ENCODE measurements at regions not wholly inside any gene's neighbourhood (a gene's known extent, or its start where the extent isn't known, plus 50 kb on each side); places are given as distances from the start of the nearest gene placed in this dataset.

DNA sequence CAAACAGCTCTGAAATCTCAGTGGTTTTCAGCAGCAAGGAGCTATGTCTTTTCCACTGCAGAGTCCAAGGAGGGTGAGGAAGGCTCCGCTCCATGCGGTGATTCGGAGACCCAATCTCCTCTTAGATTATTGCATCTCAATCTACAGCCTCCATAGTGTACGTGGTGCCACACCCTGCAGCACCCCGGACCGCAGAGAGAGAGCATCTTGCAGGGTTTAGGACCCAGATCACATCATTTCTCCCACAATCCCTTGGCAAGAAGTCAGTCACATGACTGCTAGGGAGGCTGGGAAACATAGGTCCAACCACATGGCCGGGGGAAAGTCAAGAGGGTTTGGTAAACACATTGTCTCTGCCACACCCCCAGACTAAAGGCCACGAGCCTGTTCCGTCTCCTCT is 209.4 kb upstream of the TMEM132C start:
- Mint-ChIP-seq H3K9me3 (peaks cover 0 to 2% (median 0%) of the 10 kb centered on the region in 3 donors), H3K4me3 (no peak overlapping the region), H3K36me3 (no peaks in the 10 kb centered on the region), H3K27ac (no peak overlapping the region), H3K27me3 (no peaks in the 10 kb centered on the region), H3K4me1 (no peaks in the 10 kb centered on the region)

DNA sequence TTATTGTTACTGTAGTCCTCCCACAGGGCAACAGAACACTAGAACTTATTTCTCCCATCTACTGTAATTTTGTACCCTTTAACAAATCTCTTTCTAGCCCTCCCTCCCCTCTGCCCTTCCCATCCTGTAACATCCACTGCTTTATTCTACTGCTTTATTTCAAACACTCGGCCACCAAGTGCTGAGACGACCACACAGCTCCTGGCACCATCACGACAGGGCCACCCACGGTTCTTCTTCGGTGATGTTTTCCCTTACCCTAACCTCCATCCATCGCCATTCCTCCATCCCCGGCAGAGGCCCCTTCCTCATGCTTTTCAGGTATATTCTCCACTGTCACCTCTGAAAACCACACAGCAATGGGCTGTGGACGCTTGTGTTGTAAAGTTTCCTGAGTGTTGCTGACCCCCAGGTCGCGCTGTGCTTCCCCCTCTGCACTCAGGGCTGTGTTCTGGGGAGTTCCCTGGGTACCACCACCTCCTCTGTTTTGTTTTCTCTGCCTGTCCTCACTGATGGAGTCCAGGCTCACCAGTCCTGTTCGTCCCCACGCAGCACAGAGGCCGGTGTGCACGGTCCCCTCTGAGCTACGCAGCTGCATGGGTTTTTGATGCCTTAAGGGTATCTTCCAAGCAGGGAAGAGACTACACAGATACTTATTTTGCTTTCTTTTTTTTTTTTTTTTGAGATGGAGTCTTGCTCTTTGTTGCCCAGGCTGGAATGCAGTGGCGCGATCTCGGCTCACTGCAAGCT is 207.2 kb upstream of the TMEM132C start:
- Mint-ChIP-seq H3K4me1 (no peaks in the 10 kb centered on the region), H3K9me3 (peaks cover 0 to 6% (median 0%) of the 10 kb centered on the region in 3 donors), H3K4me3 (no peak overlapping the region), H3K27me3 (no peaks in the 10 kb centered on the region), H3K27ac (no peak overlapping the region), H3K36me3 (no peaks in the 10 kb centered on the region)

DNA sequence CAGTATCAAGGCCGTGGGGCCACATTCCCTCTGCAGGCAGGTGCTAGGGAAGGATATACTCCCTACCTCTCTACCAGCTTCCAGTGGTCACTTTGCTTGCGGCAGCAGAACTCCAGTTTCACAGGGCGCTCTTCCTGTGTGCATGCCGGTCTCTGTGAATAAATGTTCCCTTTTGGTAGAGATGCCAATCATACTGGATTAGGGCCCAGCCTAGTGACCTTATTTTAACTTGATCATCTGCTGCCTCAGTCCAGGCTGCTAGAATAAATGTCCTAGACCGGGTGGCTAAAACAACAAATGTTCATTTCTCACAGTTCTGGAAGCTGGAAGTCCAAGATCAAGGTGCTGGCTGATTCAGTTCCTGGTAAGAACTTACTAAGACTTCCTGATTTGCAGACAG is 198.8 kb upstream of the TMEM132C start:
- H3K4me3 Mint-ChIP-seq: no peak overlapping the region
- H3K36me3 Mint-ChIP-seq: no peaks in the 10 kb centered on the region
- peaks cover 0 to 9% (median 7%) of the 10 kb centered on the region in 3 donors for H3K9me3 Mint-ChIP-seq
- no peaks in the 10 kb centered on the region for H3K27me3 Mint-ChIP-seq
- H3K27ac Mint-ChIP-seq: no peak overlapping the region
- peaks cover 0 to under 1% (median 0%) of the 10 kb centered on the region in 3 donors for H3K4me1 Mint-ChIP-seq

DNA sequence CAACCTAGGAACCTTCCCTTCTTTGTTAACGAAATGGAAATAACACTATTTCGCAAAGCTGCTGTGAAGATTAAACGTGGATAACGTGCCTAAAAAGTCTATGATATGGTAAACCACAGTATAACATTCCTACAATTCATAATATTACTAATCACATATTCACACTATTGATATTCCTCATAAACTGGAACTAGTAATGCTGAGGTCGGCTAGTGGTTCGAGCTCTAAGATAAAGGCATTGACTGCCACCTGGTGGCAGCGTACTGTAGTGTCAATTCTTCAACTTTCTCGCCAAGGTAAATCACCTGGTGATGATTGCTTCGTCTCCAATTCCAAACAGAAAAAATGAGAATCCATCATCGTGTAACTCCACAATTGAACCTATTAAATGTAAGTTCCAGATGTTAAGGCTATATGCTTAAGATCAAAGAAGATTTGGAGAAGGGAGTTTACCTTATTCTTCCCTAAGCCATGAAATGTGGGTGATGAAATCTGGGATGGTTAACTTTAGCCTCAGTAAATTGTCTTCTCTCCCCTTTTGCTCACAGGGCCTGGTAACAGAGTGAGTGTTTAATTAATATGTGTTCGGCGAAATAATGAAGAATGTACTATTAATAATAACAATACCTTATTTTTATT is 197.5 kb upstream of the TMEM132C start:
- Mint-ChIP-seq H3K27ac (no peak overlapping the region), H3K4me1 (peaks cover 0 to 2% (median 0%) of the 10 kb centered on the region in 3 donors), H3K36me3 (no peaks in the 10 kb centered on the region), H3K9me3 (peaks cover 0 to 9% (median 3%) of the 10 kb centered on the region in 3 donors), H3K4me3 (no peak overlapping the region), H3K27me3 (no peaks in the 10 kb centered on the region)

DNA sequence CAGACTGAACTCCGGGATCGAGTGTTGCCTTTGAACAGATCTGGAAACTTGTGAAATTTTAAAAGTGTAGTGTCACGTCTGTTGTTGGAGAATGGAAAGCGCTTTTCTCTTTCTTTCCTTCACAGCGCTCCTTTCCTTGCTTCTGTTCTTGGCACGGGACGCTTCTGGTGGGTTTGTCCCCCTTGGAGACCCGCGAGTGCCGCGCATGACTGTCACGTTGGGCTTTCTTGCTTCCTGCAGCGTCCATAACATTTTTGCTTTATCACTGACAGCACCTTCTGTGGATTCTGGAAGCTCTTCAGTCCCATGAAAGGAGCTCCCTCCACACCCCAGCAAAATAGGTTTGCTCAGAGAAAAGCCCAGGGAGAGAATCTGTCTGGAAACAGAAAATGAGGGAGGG is 193.0 kb upstream of the TMEM132C start:
- Mint-ChIP-seq H3K36me3 (no peaks in the 10 kb centered on the region), H3K27ac (no peak overlapping the region), H3K27me3 (peaks cover 1% of the 10 kb centered on the region), H3K4me1 (peaks cover 0 to 2% (median 0%) of the 10 kb centered on the region in 3 donors), H3K4me3 (no peak overlapping the region), H3K9me3 (peaks cover 0 to 18% (median 4%) of the 10 kb centered on the region in 3 donors)

DNA sequence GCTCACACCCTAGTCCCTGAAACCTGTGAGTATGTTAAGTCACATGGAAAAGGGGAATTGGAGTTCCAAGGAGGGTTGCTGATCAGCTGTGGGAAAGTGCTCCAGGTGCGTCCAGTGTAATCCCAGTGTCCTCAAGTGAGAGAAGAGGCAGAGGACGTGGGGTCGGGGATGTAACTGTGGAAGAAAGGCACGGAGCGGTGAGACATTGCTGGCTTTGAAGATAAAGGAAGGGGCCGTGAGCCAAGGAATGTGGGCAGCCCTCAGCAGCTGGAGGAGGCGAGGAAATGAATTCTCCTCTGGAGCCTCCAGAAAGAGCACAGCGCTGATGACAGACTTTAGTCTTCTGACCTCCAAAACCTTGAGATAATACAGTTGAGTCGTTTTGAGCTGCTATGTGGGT is 191.6 kb upstream of the TMEM132C start:
- Mint-ChIP-seq H3K36me3 (no peaks in the 10 kb centered on the region), H3K4me3 (no peak overlapping the region), H3K9me3 (peaks cover 0 to 10% (median 4%) of the 10 kb centered on the region in 3 donors), H3K27me3 (peaks cover 1% of the 10 kb centered on the region), H3K4me1 (peaks cover 0 to 2% (median 0%) of the 10 kb centered on the region in 3 donors), H3K27ac (no peak overlapping the region)

DNA sequence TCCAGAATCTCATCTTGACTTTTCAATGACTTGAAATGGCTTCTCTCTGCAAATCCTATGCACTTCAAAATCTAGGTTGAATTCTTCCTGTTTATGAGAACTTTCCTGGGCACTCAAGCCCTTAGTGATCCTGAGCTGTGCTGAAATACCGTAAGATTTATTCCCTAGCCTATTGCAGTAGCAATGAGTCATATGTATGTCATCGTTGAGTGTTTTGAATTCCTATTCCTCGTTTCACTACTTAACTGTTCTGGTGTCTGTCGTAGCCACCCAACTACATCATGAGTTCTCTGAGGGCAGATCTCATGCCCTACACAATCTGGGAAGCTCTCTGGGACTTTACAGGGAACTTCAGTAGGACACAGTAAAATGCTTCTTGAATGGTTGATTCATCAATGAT is 190.8 kb upstream of the TMEM132C start:
- Mint-ChIP-seq H3K4me1 (peaks cover 0 to 2% (median 0%) of the 10 kb centered on the region in 3 donors), H3K4me3 (no peak overlapping the region), H3K9me3 (peaks cover 0 to 10% (median 4%) of the 10 kb centered on the region in 3 donors), H3K36me3 (no peaks in the 10 kb centered on the region), H3K27me3 (peaks cover 1% of the 10 kb centered on the region), H3K27ac (no peak overlapping the region)

DNA sequence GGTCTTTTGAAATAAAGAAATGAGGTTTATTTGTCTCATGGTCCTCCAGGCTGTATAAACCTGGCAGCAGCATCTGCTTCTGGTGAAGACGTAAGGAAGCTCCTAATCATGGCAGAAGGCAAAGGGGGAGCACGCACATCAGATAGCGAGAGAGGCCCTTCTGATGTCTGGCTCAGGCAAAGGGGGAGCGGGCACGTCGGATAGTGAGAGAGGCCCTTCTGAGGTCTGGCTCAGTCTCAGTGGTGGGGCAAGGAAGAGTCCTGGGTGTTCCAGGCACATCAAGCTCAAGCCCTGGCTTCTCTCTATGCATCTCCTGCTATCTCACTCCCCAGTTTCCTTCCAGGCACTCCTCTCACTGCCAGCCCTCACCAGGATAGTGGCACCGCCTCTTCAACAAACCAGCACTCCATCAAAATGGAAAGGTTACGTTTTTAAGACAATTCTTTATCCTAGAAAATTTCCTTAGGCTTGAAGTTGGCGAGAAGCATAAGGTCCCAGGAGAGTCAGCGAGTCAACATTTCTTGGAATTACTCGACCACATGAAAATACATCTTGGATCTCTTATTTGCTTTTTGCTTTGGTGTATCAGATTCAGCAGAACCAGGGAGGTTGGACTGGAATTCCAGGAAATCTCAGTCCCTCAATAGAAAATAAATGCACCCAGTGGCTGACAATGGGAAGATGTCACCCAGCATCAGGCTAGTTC is 189.6 kb upstream of the TMEM132C start:
- Mint-ChIP-seq H3K4me1 (peaks cover 0 to 2% (median 0%) of the 10 kb centered on the region in 3 donors), H3K27me3 (peaks cover 1% of the 10 kb centered on the region), H3K27ac (no peak overlapping the region), H3K9me3 (peaks cover 0 to 10% (median 4%) of the 10 kb centered on the region in 3 donors), H3K4me3 (no peak overlapping the region), H3K36me3 (no peaks in the 10 kb centered on the region)

DNA sequence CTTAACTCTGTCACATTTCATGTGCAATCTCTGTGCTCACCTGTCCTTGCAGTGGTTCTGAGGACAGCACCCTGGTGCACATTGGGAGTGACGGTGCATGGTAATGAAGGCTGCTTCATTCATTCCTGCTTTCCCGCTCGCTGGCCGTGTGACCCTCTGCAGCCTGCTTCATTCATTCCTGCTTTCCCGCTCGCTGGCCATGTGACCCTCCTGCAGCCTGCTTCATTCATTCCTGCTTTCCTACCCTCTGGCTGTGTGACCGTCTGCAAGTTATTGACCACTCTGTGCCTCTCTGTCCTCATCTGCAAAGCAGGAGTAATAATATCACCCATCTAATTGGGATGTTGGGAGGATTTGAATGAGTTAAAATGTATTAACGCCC is 189.1 kb upstream of the TMEM132C start:
- no peak overlapping the region for H3K27ac Mint-ChIP-seq
- H3K4me3 Mint-ChIP-seq: no peak overlapping the region
- H3K4me1 Mint-ChIP-seq: peaks cover 0 to 2% (median 0%) of the 10 kb centered on the region in 3 donors
- H3K27me3 Mint-ChIP-seq: peaks cover 1% of the 10 kb centered on the region
- peaks cover 0 to 10% (median 4%) of the 10 kb centered on the region in 3 donors for H3K9me3 Mint-ChIP-seq
- no peaks in the 10 kb centered on the region for H3K36me3 Mint-ChIP-seq

DNA sequence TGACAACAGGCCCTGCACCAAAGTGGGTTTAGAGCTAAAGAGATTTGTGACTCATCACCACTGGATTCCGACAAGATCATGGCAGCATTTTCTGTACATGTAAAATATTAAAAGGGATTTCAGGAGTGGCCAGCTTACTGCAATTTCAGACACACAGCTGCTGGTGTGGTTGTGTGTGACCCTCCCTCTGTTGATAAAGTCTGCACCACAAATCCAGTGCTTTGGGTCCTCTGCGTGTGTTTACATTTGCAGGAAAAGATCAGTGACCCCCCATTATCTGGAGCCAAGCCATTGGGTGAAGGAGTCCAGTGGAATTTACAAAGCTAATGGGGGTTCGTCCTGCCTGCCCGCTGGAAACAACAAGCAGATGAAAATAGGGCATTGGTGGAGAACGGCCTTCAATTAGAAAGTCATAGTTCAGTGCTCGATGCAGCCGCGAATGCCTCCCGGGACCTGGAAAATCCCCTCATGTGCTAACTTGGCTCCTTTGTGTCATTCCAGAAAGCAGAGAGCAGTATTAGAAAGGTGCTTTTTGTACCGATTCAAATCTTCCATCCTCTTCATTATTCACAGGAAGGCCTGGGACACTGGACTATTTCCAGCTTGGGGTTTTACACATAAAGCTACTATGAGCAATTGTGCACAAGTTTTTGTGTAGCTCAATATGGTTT is 188.5 kb upstream of the TMEM132C start:
- Mint-ChIP-seq H3K36me3 (no peaks in the 10 kb centered on the region), H3K27me3 (peaks cover 1% of the 10 kb centered on the region), H3K4me3 (no peak overlapping the region), H3K4me1 (no peaks in the 10 kb centered on the region), H3K9me3 (peaks cover 0 to 10% (median 4%) of the 10 kb centered on the region in 3 donors), H3K27ac (no peak overlapping the region)

DNA sequence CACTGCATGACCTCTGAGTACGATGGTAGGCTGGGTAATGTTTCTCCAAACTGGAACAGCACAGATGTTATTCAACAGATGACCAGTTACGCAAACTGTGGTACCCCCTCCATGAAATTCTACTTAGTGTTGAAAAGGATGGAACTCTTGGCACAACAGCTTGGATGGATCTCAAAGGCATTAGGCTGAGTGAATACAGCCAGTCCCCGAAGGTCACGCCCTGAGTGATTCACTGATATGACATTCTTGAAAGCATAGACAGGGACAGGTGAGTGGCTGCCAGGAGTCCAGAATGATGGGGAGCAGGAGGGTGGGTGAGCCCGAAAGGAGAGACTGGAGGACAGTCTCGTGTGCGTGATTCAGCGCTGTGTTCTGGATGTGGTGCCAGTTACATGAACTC is 187.5 kb upstream of the TMEM132C start:
- Mint-ChIP-seq H3K36me3 (no peaks in the 10 kb centered on the region), H3K9me3 (peaks cover 0 to 10% (median 4%) of the 10 kb centered on the region in 3 donors), H3K27ac (no peak overlapping the region), H3K4me3 (no peak overlapping the region), H3K4me1 (no peaks in the 10 kb centered on the region), H3K27me3 (peaks cover 1% of the 10 kb centered on the region)

DNA sequence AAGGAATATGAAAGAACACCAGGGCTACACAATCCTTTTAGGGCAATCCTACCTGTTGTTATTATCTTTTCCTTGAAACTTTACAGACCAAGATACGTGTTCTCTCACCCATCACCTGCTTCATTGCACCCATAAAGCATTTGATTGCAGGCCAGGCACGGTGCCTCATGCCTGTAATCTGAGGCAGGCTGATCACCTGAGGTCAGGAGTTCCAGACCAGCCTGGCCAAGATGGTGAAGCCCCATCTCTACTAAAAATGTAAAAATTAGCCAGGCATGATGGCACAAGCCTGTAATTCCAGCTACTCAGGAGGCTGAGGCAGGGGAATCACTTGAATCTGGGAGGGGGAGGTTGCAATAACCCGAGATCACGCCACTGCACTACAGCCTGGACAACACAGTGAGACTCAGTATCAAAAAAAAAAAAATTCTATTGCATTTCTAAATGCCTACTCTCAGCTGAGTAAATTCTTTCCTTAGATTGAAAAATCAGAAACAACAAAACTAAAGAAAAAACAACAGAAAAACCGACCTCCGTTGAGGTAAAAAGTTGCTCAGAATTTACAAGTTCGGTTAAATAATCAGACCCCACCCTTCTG is 183.7 kb upstream of the TMEM132C start:
- Mint-ChIP-seq H3K9me3 (peaks cover under 1 to 4% (median 2%) of the 10 kb centered on the region in 3 donors), H3K36me3 (no peaks in the 10 kb centered on the region), H3K27me3 (no peaks in the 10 kb centered on the region), H3K4me1 (no peaks in the 10 kb centered on the region), H3K4me3 (no peak overlapping the region), H3K27ac (no peak overlapping the region)

DNA sequence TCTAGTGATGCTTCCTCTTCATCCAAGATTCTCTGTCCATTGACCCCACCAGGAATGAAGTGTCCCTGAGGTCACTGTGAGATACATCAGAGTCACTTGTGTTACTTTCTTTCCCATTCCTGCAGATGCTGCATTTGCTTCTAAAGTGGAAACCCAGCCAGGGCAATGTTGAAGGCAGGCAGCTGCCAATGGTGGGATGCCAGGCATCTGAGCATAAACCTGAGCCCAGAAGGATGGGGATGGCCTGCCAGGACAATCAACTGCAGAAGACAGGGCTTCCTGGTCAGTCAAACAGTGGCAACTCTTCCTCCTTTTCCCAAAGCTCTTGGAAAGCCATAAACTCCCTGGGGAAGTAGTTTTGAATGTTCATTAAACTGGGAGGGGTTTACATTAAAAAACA is 178.0 kb upstream of the TMEM132C start:
- H3K4me1 Mint-ChIP-seq: peaks cover 0 to 3% (median 0%) of the 10 kb centered on the region in 3 donors
- H3K9me3 Mint-ChIP-seq: peaks cover 2 to 6% (median 3%) of the 10 kb centered on the region in 3 donors
- H3K27ac Mint-ChIP-seq: no peak overlapping the region
- no peaks in the 10 kb centered on the region for H3K27me3 Mint-ChIP-seq
- no peaks in the 10 kb centered on the region for H3K36me3 Mint-ChIP-seq
- H3K4me3 Mint-ChIP-seq: no peak overlapping the region

DNA sequence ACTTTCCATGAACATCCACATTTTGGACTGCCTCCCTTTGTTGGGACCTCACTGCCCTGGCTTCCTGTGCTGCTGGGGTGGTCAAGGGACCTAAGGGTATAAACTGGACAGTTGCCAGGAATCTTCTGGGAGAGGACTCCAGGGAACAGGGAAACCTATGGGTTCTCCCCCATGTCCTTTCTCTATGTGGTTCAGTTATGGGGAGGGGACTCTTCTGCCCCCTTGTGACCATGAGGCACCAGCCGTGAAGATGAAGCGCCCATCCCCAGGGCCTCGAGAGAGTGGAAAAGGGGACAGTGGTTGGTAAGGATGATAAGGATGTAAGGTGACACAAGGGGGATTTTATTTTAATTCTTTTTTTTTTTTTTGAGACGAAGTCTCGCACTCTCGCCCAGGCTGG is 177.0 kb upstream of the TMEM132C start:
- H3K9me3 Mint-ChIP-seq: peaks cover 2 to 6% (median 3%) of the 10 kb centered on the region in 3 donors
- H3K36me3 Mint-ChIP-seq: no peaks in the 10 kb centered on the region
- H3K27ac Mint-ChIP-seq: no peak overlapping the region
- H3K4me3 Mint-ChIP-seq: no peak overlapping the region
- peaks cover 0 to 3% (median 0%) of the 10 kb centered on the region in 3 donors for H3K4me1 Mint-ChIP-seq
- no peaks in the 10 kb centered on the region for H3K27me3 Mint-ChIP-seq

Measured in IgD-negative memory B cell (primary cell).